WTC11 (cell line): ENCODE measurements at regions not wholly inside any gene's neighbourhood (a gene's known extent, or its start where the extent isn't known, plus 50 kb on each side); places are given as distances from the start of the nearest gene placed in this dataset.

Experiments used
- ATAC-seq: fragments of 200-7000 bp; cut with Tn5 transposase; 2 replicates; pipeline ENCODE4 v1.10.0; 2021; ENCODE audit warnings: mild to moderate bottlenecking, moderate library complexity
- CTCF ChIA-PET: fragments of 300-600 bp; sonication (Branson Sonifier 250); formaldehyde crosslinking; loops from one replicate; lab custom pipeline; 2021; ENCODE audit warnings: antibody characterized with exemption; lab: Charles Lee
- POLR2A ChIA-PET: fragments of 350-600 bp; sonication (Branson Sonifier 250); formaldehyde crosslinking; loops from one replicate; lab custom pipeline; 2021; ENCODE audit warnings: antibody characterized with exemption; lab: Charles Lee
- DNase-seq: peaks from one replicate; pipeline ENCODE4 v3.0.0; 2021; ENCODE audit warnings: low spot score
- H3K27ac Mint-ChIP-seq: 2 replicates; pipeline ENCODE4 v1.8.0; 2021; ENCODE audit warnings: mixed read lengths
- H3K27me3 Mint-ChIP-seq: 2 replicates; pipeline ENCODE4 v1.8.0; 2021; ENCODE audit warnings: low read depth, mild to moderate bottlenecking, moderate library complexity, mixed read lengths
- H3K36me3 Mint-ChIP-seq: 2 replicates; pipeline ENCODE4 v1.8.0; 2021; ENCODE audit warnings: mixed read lengths
- H3K4me1 Mint-ChIP-seq: 2 replicates; pipeline ENCODE4 v1.8.0; 2022; ENCODE audit warnings: mixed read lengths
- H3K4me3 Mint-ChIP-seq: 2 replicates; pipeline ENCODE4 v1.8.0; 2021; ENCODE audit warnings: mild to moderate bottlenecking, moderate library complexity, mixed read lengths
- H3K9me3 Mint-ChIP-seq: 2 replicates; pipeline ENCODE4 v1.8.0; 2021; ENCODE audit warnings: mixed read lengths
- AFF4 ChIP-seq: sonication (generic); formaldehyde crosslinking; IDR thresholded peaks from 2 replicates; pipeline ENCODE4 v1.8.1; 2023; ENCODE audit warnings: mild to moderate bottlenecking, missing genetic modification reagents, borderline replicate concordance
- CBFB ChIP-seq: sonication (generic); formaldehyde crosslinking; IDR thresholded peaks from 2 replicates; pipeline ENCODE4 v1.8.1; 2022; ENCODE audit warnings: mild to moderate bottlenecking, low read depth, missing genetic modification reagents
- CDX4 ChIP-seq: fragments of 250-450 bp; sonication (Bioruptor Pico); IDR thresholded peaks from 2 replicates; pipeline ENCODE4 v1.9.0; 2021; ENCODE audit warnings: moderate library complexity, mild to moderate bottlenecking, inconsistent platforms, borderline replicate concordance
- ESRRA ChIP-seq: sonication (generic); formaldehyde crosslinking; IDR thresholded peaks from 2 replicates; pipeline ENCODE4 v1.8.1; 2022; ENCODE audit warnings: mild to moderate bottlenecking, missing genetic modification reagents, borderline replicate concordance
- HMGA2 ChIP-seq: fragments of 250-450 bp; sonication (Bioruptor Pico); IDR thresholded peaks from 2 replicates; pipeline ENCODE4 v1.4.0; 2021; ENCODE audit warnings: mild to moderate bottlenecking, moderate library complexity
- MLX ChIP-seq: sonication (generic); formaldehyde crosslinking; IDR thresholded peaks from 2 replicates; pipeline ENCODE4 v1.8.1; 2023; ENCODE audit warnings: mild to moderate bottlenecking, missing genetic modification reagents, moderate library complexity
- NFYB ChIP-seq: sonication (generic); formaldehyde crosslinking; conservative IDR thresholded peaks from 2 replicates; pipeline ENCODE4 v1.8.0; 2022; ENCODE audit warnings: low read depth, missing genetic modification reagents
- OVOL2 ChIP-seq: fragments of 250-450 bp; sonication (Bioruptor Pico); IDR thresholded peaks from 2 replicates; pipeline ENCODE4 v1.9.0; 2021; ENCODE audit warnings: mild to moderate bottlenecking, borderline replicate concordance
- SOX15 ChIP-seq: fragments of 250-450 bp; sonication (Bioruptor Pico); IDR thresholded peaks from 2 replicates; pipeline ENCODE4 v1.9.0; 2021; ENCODE audit warnings: mild to moderate bottlenecking
- TEAD1 ChIP-seq: sonication (generic); formaldehyde crosslinking; IDR thresholded peaks from 2 replicates; pipeline ENCODE4 v1.8.0; 2022; ENCODE audit warnings: mild to moderate bottlenecking, missing genetic modification reagents
- TEAD4 ChIP-seq: sonication (generic); formaldehyde crosslinking; IDR thresholded peaks from 2 replicates; pipeline ENCODE4 v1.8.0; 2022; ENCODE audit warnings: mild to moderate bottlenecking, missing genetic modification reagents
- USF2 ChIP-seq: sonication (generic); formaldehyde crosslinking; IDR thresholded peaks from 2 replicates; pipeline ENCODE4 v1.8.1; 2023; ENCODE audit warnings: mild to moderate bottlenecking, missing genetic modification reagents, moderate library complexity
- ZNF121 ChIP-seq: sonication (generic); formaldehyde crosslinking; IDR thresholded peaks from 2 replicates; pipeline ENCODE4 v1.8.0; 2023; ENCODE audit warnings: missing genetic modification reagents
- ZNF219 ChIP-seq: sonication (generic); formaldehyde crosslinking; IDR thresholded peaks from 2 replicates; pipeline ENCODE4 v1.8.0; 2023; ENCODE audit warnings: missing genetic modification reagents, mild to moderate bottlenecking, borderline replicate concordance
- ZNF396 ChIP-seq: fragments of 250-450 bp; sonication (Bioruptor Pico); IDR thresholded peaks from 2 replicates; pipeline ENCODE4 v1.8.0; 2021; ENCODE audit warnings: mild to moderate bottlenecking, moderate library complexity, borderline replicate concordance
- TF ChIP-seq, protein P1 (sequence below): sonication (generic); formaldehyde crosslinking; IDR thresholded peaks from 2 replicates; pipeline ENCODE4 v1.8.0; 2022; ENCODE audit warnings: mild to moderate bottlenecking, missing genetic modification reagents
- TF ChIP-seq, protein P2 (sequence below): sonication (generic); formaldehyde crosslinking; IDR thresholded peaks from 2 replicates; pipeline ENCODE4 v1.8.1; 2022; ENCODE audit warnings: mild to moderate bottlenecking, moderate library complexity, missing genetic modification reagents
- TF ChIP-seq, protein P3 (sequence below): sonication (generic); formaldehyde crosslinking; conservative IDR thresholded peaks from 2 replicates; pipeline ENCODE4 v1.8.1; 2023; ENCODE audit warnings: mild to moderate bottlenecking, low read depth, missing genetic modification reagents, moderate library complexity
- TF ChIP-seq, protein P4 (sequence below): fragments of 250-450 bp; sonication (Bioruptor Pico); IDR thresholded peaks from 2 replicates; pipeline ENCODE4 v1.8.0; 2021; ENCODE audit warnings: mild to moderate bottlenecking

DNA sequence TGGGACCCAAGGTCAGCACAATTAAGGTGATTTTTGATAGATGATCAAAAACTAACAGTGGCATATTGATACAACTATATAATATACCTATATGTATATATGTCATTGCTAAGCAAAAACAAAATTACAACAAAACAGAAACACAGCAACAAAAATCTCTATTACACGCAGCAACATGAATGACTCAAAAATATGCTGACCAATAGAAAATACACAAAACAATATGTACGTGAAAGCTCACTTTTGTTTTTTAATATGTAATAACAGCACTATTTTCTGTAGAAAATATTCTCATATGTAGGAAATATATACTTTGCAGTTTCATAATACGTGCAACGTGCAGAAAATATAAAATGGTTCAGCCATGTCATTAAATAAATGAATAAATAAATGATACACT lies 1985.7 kb upstream of the CDH9 start:
- no peaks in the 10 kb centered on the region for H3K4me1 Mint-ChIP-seq
- ATAC-seq (no peak), DNase-seq (no peak)
- H3K4me3 Mint-ChIP-seq: no peak overlapping the region
- peaks cover 4% of the 10 kb centered on the region for H3K27me3 Mint-ChIP-seq
- H3K27ac Mint-ChIP-seq: no peak overlapping the region
- ChIA-PET CTCF (no interaction called here), POLR2A (no interaction called here)
- no peak for TF ChIP-seq TEAD4 (CRISPR knock-in tag)
- TF ChIP-seq AFF4 (CRISPR knock-in tag): no peak
- no peak for TF ChIP-seq ZNF219 (CRISPR knock-in tag)
- TF ChIP-seq, protein P1, sequence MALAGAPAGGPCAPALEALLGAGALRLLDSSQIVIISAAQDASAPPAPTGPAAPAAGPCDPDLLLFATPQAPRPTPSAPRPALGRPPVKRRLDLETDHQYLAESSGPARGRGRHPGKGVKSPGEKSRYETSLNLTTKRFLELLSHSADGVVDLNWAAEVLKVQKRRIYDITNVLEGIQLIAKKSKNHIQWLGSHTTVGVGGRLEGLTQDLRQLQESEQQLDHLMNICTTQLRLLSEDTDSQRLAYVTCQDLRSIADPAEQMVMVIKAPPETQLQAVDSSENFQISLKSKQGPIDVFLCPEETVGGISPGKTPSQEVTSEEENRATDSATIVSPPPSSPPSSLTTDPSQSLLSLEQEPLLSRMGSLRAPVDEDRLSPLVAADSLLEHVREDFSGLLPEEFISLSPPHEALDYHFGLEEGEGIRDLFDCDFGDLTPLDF (CRISPR knock-in tag): no peak
- TF ChIP-seq, protein P2, sequence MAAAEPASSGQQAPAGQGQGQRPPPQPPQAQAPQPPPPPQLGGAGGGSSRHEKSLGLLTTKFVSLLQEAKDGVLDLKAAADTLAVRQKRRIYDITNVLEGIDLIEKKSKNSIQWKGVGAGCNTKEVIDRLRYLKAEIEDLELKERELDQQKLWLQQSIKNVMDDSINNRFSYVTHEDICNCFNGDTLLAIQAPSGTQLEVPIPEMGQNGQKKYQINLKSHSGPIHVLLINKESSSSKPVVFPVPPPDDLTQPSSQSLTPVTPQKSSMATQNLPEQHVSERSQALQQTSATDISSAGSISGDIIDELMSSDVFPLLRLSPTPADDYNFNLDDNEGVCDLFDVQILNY (CRISPR knock-in tag): no peak
- no peak for TF ChIP-seq SOX15 (CRISPR knock-in tag)
- TF ChIP-seq TEAD1 (CRISPR knock-in tag): no peak
- TF ChIP-seq NFYB: no peak
- TF ChIP-seq CBFB (CRISPR knock-in tag): no peak
- no peak for TF ChIP-seq CDX4
- TF ChIP-seq, protein P3, sequence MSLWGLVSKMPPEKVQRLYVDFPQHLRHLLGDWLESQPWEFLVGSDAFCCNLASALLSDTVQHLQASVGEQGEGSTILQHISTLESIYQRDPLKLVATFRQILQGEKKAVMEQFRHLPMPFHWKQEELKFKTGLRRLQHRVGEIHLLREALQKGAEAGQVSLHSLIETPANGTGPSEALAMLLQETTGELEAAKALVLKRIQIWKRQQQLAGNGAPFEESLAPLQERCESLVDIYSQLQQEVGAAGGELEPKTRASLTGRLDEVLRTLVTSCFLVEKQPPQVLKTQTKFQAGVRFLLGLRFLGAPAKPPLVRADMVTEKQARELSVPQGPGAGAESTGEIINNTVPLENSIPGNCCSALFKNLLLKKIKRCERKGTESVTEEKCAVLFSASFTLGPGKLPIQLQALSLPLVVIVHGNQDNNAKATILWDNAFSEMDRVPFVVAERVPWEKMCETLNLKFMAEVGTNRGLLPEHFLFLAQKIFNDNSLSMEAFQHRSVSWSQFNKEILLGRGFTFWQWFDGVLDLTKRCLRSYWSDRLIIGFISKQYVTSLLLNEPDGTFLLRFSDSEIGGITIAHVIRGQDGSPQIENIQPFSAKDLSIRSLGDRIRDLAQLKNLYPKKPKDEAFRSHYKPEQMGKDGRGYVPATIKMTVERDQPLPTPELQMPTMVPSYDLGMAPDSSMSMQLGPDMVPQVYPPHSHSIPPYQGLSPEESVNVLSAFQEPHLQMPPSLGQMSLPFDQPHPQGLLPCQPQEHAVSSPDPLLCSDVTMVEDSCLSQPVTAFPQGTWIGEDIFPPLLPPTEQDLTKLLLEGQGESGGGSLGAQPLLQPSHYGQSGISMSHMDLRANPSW (CRISPR knock-in tag): no peak
- no peak for TF ChIP-seq ZNF396
- TF ChIP-seq ESRRA: no peak
- TF ChIP-seq USF2 (CRISPR knock-in tag): no peak
- no peak for TF ChIP-seq OVOL2 (CRISPR knock-in tag)
- H3K36me3 Mint-ChIP-seq: no peaks in the 10 kb centered on the region
- H3K9me3 Mint-ChIP-seq: no peaks in the 10 kb centered on the region; the same call in 1 of the 2 replicates

DNA sequence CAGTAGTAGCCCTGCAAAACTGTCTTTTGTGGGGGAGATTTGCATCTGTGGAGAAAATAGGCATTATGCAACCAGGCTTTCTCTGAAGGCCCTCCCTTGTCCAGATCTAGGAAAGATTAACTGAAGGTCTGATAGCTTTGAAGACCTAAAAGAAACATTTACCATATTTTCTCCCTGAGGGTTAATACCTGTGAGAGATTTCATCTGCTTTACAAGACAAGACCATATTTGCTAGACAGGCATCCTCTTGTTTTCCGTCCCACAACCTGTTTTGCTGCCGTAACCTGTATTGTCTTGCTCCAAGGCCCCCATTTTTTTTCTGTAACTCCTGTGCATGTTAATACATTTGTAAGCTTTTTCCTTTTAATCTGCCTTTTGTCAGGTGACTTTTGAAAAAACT lies 1985.2 kb upstream of the CDH9 start:
- H3K27me3 Mint-ChIP-seq: peaks cover 4% of the 10 kb centered on the region
- ChIA-PET CTCF (no interaction called here), POLR2A (no interaction called here)
- H3K36me3 Mint-ChIP-seq: no peaks in the 10 kb centered on the region
- ATAC-seq (no peak), DNase-seq (no peak)
- no peaks in the 10 kb centered on the region; the same call in 1 of the 2 replicates for H3K9me3 Mint-ChIP-seq
- no peak overlapping the region for H3K4me3 Mint-ChIP-seq
- no peak overlapping the region for H3K27ac Mint-ChIP-seq
- no peaks in the 10 kb centered on the region for H3K4me1 Mint-ChIP-seq
- TF ChIP-seq ZNF396 (no peak), ZNF121 (no peak), MLX (CRISPR knock-in tag) (no peak), ESRRA (no peak), HMGA2 (CRISPR knock-in tag) (no peak)
- TF ChIP-seq, protein P2 (CRISPR knock-in tag): no peak
- TF ChIP-seq, protein P4, sequence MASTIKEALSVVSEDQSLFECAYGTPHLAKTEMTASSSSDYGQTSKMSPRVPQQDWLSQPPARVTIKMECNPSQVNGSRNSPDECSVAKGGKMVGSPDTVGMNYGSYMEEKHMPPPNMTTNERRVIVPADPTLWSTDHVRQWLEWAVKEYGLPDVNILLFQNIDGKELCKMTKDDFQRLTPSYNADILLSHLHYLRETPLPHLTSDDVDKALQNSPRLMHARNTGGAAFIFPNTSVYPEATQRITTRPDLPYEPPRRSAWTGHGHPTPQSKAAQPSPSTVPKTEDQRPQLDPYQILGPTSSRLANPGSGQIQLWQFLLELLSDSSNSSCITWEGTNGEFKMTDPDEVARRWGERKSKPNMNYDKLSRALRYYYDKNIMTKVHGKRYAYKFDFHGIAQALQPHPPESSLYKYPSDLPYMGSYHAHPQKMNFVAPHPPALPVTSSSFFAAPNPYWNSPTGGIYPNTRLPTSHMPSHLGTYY (CRISPR knock-in tag): no peak
